OCI-M2 (cell line): ENCODE measurements at regions not wholly inside any gene's neighbourhood (a gene's known extent, or its start where the extent isn't known, plus 50 kb on each side); places are given as distances from the start of the nearest gene placed in this dataset.

Source experiments
- DNase-seq: peaks from one replicate; lab custom pipeline; 2025; ENCODE audit not compliant: unreplicated experiment; lab: John Stamatoyannopoulos, UW

DNA sequence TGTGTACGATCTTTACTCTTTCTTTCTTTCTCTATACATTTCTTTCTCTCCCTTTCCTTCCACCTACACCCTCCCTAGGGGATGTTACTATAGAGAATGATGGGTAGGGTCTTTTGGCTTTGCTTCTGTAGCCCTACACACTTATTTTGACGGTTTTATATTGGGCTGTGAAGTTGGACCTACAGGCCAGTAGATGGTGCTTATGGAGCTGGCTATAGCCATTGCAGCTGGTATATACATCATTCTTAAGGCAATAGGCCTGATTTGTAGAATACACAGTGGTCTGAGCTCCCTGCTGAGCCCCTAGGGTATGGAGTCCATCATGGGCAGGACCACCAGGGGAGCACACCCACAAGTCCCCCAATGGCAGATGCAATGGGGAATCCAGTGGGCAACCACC lies 1869.7 kb downstream of the STIM2 start:
- DNase-seq, result no peak

DNA sequence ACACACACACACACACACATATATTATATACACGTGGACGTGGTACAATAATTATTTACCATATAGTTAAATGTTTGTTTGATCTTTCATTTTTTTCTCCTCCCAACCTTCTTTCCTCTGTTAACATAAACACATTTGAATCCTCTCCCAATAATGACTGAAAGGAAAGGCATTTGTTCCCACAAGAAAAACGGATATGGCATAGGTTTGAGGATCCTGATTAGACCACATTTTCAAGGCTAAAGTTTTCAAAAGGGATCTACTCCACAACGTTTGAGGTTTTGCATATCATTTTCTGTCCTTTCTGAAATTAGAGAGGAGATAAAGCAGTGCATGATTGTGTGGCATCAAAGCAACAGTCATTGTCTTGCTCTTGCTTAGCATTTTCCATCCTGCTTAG lies 1883.4 kb downstream of the STIM2 start:
- DNase-seq, result no peak

DNA sequence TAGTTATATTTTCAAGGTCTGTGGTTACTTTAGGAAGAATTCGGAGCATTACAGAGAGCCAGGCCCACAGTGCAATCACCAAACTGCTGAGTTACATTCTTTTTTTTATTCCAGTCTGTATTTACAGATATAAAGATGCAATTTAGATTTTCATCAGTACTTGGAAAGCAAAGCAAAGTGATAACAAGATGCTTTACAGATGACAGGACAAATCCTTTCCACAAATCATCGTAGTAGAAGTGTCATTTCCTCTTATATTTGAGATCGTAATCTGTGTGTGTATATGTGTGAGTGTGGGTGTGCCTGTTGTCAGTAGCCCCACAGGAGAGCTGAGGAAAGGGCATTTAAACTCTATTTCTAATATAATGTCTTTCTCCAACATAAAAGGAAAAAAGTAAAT lies 1893.7 kb downstream of the STIM2 start:
- no peak for DNase-seq

DNA sequence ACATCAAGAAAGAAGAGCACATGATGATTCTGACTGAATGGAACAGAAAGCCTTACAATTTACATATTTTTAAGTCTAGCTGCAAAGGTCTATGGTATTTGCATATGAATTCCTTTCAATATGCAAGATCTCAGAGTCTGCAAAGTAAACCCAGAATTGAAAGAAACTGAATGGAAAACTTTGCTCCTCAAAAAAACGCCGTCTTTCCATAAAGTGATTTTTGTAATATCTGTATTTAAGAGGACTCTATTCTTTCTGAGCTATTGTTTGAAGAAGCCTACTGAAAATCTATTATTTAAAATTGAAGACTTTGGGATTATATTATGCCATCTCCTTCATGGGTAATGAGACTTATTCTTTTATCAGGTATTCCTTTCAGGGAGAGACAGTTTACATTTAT lies 1894.4 kb downstream of the STIM2 start:
- no peak for DNase-seq

DNA sequence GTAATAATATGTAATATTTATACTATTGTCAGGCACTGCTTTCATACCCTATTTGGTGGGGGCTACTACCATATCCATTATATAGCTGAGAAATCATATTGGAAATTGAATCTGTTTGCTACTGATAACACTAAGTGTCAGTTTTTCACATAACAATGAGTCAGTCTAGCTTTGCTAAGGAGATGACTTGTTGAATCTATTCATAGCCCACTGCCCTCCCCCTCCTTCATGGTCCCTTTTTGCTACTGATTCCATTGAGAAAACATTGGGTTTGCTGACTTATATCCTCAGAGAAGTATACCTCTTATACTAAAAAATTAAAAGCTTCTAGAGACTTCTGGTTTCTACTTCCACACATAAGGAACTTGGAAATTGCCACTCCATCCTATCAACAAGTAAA lies 1898.4 kb downstream of the STIM2 start:
- peak; percentile 4 for DNase-seq

DNA sequence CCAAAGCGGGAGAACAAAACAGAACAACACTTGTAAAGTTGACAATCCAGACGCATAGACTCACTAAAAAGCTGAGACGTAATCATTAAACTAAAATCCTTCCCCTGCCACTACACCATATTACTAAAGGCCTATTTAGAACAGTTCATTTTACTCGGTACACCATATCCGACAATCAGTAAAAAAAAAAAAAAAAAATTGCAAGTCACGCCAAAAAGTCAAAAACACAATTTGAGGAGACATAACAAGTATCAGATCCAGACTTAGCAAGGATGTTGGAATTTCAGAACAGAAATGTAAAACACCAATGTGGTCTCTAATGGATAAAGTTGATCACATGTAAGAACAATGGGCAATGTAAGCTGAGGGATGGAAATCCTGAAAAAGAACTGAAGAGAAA lies 1899.4 kb downstream of the STIM2 start:
- no peak for DNase-seq

DNA sequence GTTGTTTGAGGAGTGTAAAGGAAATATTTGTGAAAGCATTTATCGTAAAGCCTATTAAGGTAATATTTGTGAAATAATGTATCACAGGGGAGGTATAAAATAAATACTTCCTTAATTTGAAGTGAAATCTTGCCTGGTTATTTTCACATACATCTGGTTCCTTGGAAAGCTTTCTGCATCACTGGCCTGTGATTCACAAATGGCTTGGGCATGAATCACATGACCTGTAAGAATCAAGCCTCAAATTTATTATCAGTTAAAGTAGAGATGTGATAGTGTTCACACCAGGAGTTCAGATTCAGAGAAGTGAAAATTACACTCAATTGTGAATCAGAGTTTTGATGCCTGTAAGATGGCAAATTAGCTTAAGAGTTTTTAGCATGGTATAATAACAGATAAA lies 1911.4 kb downstream of the STIM2 start:
- no peak for DNase-seq

DNA sequence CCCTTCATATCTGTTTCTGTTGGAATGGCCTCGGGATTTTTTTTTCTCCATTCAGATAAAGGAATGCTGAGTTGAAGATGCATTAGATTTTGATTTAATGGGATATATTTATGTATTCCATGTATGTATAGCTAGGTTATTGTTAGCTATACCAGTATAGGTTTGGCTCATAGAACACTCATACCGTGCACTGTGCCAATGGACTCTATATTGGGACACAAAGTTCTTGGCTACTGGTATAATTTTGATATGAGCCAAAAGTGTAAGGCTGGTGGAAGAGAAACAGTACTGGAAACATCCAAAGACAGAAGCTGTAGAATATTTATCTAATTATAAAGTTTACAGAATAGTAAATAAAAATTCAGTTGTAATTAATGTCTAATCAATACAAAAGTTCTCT lies 1912.1 kb downstream of the STIM2 start:
- DNase-seq, result no peak

DNA sequence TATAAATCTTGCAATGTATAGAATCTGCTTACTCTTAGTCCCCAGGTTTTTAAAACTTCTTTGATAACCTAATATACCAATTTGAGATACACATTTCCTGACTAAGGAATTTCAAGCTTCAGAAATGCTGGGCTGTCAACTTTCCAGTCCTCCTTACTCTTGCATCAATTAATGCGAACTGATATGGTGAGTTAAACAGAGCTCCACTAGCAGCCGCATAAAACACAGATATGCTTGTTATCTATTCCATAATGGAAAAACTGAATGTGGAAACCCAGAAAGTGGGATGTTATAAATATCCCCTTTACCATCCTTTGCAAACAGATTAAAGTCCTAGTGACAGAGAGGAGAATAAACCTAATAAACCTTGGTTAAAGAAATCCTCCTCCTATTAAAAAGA lies 1913.7 kb downstream of the STIM2 start:
- no peak for DNase-seq

DNA sequence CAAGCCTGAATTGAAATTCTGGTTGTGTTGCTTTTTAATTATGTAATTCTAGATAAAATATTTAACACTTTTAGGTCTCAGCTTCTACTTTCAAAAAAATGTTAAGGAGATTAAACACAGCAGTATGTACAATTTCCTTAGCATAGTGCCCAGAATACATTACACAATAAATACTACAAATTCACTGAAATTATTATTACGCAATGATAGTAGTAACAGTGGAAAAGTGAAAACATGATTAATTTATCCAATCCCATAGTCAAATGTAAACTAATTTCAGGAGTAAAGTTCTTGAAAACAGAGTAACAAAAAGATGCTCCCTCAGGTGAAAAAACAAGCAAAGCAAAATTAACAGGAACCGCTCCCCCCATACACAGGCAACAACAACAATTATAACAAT lies 1915.4 kb downstream of the STIM2 start:
- DNase-seq, result no peak

DNA sequence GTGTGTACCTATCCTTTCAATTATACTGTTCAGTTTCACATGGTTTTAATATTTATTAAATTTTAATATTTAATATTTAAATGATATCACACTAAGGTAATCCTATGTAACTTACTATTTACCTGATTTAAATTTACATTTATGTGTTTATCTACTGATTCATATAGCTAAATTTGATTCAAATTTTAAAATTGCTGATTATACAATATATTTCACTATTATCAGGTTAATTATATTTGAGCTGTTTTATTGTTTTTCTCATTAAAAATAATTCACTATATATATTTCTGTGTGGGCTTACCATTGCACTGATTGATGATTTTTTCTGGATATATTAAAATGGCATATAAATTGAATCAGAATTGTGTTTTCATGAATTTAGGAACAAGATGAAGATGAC lies 1923.5 kb downstream of the STIM2 start:
- no peak for DNase-seq

DNA sequence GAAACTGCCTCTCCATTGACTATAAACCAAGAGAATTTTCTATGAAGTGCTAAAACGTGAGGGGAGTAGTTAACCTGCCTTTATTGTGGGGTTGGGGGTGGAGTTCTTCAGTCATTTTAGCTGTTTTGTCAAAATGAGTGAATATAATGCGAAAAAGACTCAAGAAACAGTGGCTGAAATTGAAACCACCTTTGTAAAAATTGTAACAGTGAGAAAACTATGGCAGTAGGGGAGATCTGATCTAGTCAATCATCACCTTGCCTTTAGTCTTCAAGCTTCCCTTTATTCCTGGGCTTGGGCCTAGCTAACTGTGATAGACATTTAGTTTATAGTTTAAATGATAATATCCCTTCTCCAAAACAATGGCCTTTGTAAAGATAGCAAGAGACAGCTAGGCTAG lies 1927.3 kb downstream of the STIM2 start:
- DNase-seq, result no peak

DNA sequence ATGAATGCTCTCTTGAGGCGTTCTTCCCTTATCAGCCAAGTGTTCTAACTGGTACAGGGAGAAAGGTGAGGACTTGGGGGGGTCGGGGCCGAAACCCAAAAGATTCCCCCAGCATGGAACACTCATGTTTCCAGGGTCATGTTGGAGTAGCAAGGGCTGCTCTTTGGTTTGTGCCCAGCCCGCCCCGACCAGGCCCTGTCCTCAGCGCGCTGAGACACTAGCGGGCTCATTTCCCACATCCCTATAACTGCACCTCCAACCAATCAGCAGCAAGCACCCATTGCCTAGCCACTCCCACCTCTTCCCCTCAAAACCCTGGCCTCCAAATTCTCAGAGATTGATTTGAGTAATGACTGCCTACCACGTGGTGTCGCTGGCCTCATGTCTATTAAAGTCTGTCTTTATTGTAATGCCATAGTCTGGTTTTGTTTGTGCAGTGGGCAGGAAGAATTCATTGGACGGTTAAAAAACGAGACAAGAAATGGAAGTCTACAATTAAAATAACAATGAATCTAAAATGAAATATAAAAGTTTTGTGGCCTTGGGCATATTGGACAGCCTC lies 1928.4 kb downstream of the STIM2 start:
- no peak for DNase-seq

DNA sequence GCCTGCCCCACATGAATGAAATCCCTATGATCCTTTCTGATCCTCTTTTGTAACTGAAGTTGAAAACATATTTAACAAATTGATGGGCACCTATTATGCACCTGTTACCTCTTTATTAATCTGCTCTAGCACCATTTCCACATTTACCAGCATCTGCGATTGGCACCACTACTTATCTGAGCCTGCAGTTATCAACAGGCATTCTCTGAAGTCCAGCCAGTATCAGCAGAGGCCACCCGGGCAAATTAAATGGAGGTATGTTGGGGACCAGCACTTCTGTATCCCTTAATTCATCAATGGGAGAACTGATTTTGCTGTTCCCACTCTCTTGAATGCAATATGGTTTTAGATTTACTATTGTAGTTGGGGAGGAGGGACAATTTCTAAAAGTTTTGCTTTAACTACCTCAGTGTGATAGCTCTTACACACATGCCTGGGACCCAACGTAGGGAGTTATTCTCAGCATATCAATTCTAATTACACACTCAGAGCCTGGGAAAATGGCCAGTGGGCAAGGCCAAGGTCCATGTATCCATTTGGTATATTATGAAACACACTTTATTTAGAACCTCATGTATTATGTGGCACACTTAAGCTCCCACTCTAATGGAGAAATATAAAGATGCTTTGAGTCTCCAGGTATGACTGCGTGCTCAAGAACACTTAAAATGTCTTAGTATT lies 1927.1 kb upstream of the PCDH7 start:
- no peak for DNase-seq

DNA sequence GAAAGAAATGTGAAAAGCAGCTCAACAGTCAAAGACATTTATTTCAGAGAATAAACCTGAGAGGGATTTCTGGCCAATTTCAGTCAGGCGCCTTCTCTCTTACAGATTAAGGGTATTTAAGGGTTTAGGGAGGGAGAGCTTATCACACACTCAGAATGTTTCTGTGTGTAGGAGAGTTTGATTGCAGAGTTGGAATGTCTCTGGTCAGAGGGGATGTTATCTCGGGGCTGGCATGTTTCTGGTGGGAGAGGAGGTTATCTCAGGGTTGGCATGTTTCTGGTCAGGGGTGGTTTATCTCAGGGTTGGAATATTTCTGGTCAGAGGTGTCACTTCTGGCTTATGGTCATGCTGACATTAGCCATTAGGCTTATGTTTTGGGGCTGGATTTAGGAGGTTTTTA lies 1920.5 kb upstream of the PCDH7 start:
- no peak for DNase-seq

DNA sequence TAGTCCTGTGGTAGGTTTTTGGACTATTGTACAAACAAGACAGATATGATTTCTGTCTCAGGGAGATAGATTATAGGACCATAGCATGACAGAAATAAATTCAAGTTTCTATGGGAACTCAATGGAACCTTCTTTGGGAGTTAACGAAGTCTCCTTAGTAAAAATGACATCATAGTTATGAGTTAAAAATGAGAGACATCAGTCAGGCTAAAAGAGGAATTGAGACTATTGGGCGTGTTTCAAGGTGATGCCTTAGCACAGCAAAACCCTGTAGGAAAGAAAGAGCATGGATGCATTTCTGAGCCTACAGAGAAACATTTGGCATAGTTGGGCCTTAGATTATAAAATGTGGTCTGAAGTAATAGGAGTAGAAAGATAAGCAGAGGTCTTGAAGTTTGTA lies 1909.1 kb upstream of the PCDH7 start:
- DNase-seq, result no peak

DNA sequence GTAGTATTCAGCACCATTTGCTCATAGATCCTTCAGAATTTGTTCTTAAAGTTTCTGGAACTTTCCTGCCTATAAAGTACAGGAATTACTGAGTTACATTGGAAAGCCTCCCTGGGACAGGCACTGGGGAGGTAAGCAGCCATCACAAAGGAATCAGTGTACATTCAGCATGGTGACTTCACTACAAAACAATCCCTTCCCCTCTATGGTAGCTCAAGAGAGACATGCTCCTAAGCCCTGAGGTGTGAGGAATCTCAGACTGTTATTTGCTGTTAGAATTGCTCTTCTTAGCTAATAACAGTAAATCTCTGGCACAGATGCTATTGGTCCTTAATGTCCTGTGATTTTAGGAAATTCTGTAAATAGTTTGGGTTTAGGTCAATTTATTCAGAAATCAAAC lies 1898.0 kb upstream of the PCDH7 start:
- DNase-seq, result no peak

DNA sequence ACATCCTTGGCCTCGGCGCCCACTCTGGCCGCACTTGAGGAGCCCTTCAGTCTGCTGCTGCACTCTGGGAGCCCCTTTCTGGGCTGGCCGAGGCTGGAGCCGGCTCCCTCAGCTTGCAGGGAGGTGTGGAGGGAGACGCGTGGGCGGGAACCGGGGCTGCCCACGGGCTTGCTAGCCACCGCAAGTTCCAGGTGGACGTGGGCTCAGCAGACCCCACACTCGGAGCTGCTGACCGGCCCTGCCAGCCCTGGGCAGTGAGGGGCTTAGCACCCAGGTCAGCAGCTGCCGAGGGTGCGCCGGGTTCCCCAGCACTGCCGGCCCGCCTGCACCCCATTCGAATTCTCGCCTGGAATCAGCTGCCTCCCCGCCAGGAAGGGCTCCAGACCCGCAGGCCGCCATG lies 1892.3 kb upstream of the PCDH7 start:
- DNase-seq, result no peak

DNA sequence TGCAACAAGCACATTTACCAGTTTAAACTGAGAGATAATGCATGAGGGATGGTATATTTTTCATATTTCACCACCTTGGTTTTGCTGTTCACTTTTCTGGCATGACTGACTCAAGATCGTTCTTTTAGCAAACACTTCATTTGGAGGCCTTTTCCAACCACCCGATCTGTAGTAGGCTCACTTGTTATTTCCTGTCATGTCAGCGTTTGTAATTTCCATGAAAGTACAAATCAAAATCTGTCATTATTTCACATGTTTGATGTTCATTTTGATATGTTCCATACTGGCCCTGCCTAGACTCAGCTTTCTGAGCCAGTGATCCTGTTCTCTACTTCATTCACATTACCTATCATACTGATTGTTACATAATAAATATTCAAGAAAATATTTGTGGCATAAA lies 1888.3 kb upstream of the PCDH7 start:
- no peak for DNase-seq

DNA sequence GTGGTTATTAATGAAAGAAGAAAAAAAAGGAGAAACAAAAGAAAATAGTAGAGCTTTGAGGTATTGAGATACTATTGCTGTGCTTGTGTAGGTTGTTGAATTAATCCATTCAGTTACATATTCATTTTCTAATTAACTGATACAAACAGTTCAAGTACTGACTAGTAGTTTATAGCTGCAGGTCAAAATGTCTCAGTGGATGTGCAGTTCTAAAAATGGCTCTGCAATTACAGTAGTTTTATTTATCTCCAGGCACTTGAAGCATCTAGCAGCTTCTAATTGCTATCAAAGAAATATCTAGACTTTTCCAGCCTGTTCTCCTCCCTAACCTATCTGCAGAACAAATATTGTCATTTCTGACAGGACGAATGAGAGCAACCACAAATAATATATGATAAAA lies 1887.7 kb upstream of the PCDH7 start:
- no peak for DNase-seq

DNA sequence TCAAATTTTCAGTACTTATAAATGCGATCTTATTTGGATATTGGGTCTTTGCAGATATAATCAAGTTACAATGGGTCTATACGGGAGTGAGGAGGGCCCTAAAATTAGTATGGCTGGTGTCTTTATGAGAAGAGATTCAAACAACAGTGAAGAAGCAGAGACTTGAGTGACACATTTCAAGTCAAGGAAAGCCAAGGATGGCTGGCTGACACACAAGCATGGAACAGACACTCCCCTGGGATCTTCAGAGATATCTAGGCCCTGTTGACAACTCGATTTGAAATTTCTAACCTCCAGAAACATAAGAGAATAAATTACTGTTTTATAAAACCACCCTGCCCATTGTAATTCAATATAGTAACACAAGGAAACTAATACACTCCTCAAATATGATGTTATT lies 1886.0 kb upstream of the PCDH7 start:
- DNase-seq, result no peak

DNA sequence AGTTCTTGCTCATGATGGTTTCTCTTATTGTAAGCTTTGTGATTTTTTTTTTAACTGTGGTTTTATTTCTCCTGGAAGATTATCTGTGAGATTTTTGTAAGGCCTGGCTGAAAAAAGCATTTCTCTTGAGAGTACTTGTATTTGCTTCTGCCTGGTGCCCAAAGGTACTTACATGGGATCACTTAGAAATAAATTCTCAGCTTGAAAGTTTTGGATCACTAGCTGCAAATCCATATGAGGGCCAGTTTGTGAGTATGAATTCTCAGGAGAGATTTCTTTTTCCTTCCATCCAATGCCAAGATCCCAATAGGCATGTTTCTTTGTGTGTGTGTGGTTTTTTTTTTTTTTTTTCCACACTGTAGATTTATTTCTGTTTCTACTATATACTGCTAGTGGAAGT lies 1884.7 kb upstream of the PCDH7 start:
- DNase-seq, result no peak

DNA sequence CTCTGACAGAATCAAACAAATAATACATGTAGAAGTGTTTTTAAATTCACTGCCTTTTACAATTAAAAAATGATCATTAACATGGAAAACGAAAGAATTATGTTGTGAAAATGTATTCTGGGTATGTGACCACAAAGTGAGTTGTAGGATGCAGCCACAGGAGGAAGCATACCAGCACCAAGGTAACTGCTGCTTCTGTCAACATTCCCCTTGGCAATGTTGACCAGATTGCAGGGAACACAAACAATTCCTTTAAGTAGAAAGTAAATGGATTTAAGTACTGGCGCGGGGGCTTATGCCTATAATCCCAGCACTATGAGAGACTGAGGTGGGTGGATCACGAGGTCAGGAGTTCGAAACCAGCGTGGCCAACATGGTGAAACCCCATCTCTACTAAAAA lies 1877.9 kb upstream of the PCDH7 start:
- DNase-seq, result no peak
